Kidney (tissue), 13 donors: ENCODE measurements at regions not wholly inside any gene's neighbourhood (a gene's known extent, or its start where the extent isn't known, plus 50 kb on each side); places are given as distances from the start of the nearest gene placed in this dataset.

Source experiments
- DNase-seq, 5 donors: peaks; one replicate each; pipeline ENCODE4 v3.0.0-alpha.2; 2013 to 2020
- FAIRE-seq: peaks from 2 replicates; lab custom pipeline; 2012; peaks lifted over from hg19 to GRCh38; lab: Jason Lieb, UNC
- H3K27ac ChIP-seq, 2 donors: one replicate each; pipeline ENCODE4 v1.7.0; 2013; ENCODE audit warnings: low read depth in 2 of 2, low read length in 2 of 2, inconsistent platforms in 1 of 2
- H3K27me3 ChIP-seq: one replicate; pipeline ENCODE4 v1.7.1; 2013; ENCODE audit warnings: low read length, inconsistent platforms; ENCODE audit not compliant: control insufficient read depth, insufficient read depth
- H3K36me3 ChIP-seq, 3 donors: one replicate each; pipeline versions ENCODE4 v1.7.0 to v1.7.1; 2013; ENCODE audit warnings: low read length in 3 of 3, control low read depth in 1 of 3, inconsistent platforms in 1 of 3; ENCODE audit not compliant: insufficient read depth in 3 of 3, control insufficient read depth in 2 of 3
- H3K4me1 ChIP-seq, 3 donors: one replicate each; pipeline versions ENCODE4 v1.7.0 to v1.7.1; 2013; ENCODE audit warnings: low read length in 3 of 3, inconsistent platforms in 1 of 3, low read depth in 1 of 3; ENCODE audit not compliant: control insufficient read depth in 2 of 3, insufficient read depth in 2 of 3
- H3K4me3 ChIP-seq, 3 donors: one replicate each; pipeline versions ENCODE4 v1.7.0 to v1.8.1; 2013; ENCODE audit warnings: low read length in 3 of 3, control low read depth in 1 of 3, inconsistent platforms in 1 of 3
- H3K9ac ChIP-seq, 3 donors: one replicate each; pipeline versions ENCODE4 v1.7.0 to v1.7.1; 2013; ENCODE audit warnings: low read length in 3 of 3, control low read depth in 1 of 3, inconsistent platforms in 1 of 3
- H3K9me3 ChIP-seq, 3 donors: one replicate each; pipeline versions ENCODE4 v1.7.0 to v1.7.1; 2013; ENCODE audit warnings: low read length in 3 of 3, control low read depth in 1 of 3, inconsistent platforms in 1 of 3; ENCODE audit not compliant: control insufficient read depth in 2 of 3, insufficient read depth in 1 of 3
- CTCF ChIP-seq: IDR thresholded peaks from 3 replicates; pipeline ENCODE4 v1.5.1; 2012; ENCODE audit warnings: mild to moderate bottlenecking, moderate library complexity, borderline replicate concordance; ENCODE audit not compliant: insufficient read depth; ENCODE audit errors: extremely low read depth
- intact Hi-C: fragments of 100-400 bp; cut with DNase I; formaldehyde crosslinking; loops from one replicate; pipeline ENCODE4 v1.11.1; 2022
- donor health status: control.
- donor health status: control.
- donor health status: control.
- donor health status: control.
- donor health status: control.
- donor health status: DM: yes; HTN: yes; CAD: no.
- donor health status: Normal renal cell carcinoma (clear cell type).

GRCh38 chr17:22131740-22132139 lies 439.4 kb downstream of the KCNJ18 start:
- intact Hi-C loops, result no loop called here
- H3K27me3 ChIP-seq, result no peaks in the 10 kb centered on the region
- no peaks in the 10 kb centered on the region for H3K4me1 ChIP-seq
- no peak for TF ChIP-seq CTCF
- H3K36me3 ChIP-seq, result no peaks in the 10 kb centered on the region
- FAIRE-seq (no peak), DNase-seq (no peak)
- H3K9ac ChIP-seq, result no peak overlapping the region
- H3K9me3 ChIP-seq, result peaks cover 0 to 2% (median 0%) of the 10 kb centered on the region in 3 donors
- H3K4me3 ChIP-seq, result no peak overlapping the region
- no peak overlapping the region for H3K27ac ChIP-seq

- H3K4me1 ChIP-seq, result no peaks in the 10 kb centered on the region
- no peak for DNase-seq
- H3K36me3 ChIP-seq, result no peaks in the 10 kb centered on the region
- no peak overlapping the region for H3K4me3 ChIP-seq
- H3K27me3 ChIP-seq, result no peaks in the 10 kb centered on the region
- TF ChIP-seq CTCF, result no peak
- no peak overlapping the region for H3K27ac ChIP-seq
- intact Hi-C loops, result no loop called here
- no peaks in the 10 kb centered on the region for H3K9me3 ChIP-seq
- H3K9ac ChIP-seq, result no peak overlapping the region
- no peak for FAIRE-seq
These were observed 446.6 kb downstream of the KCNJ18 start for GRCh38 chr17:22138861-22139469.

GRCh38 chr17:22142091-22142490 lies 449.8 kb downstream of the KCNJ18 start:
- H3K4me1 ChIP-seq, result no peaks in the 10 kb centered on the region
- no peak overlapping the region for H3K9ac ChIP-seq
- no peaks in the 10 kb centered on the region for H3K9me3 ChIP-seq
- peak in 1 of 5 donors; percentile 25 for DNase-seq
- no peak overlapping the region for H3K4me3 ChIP-seq
- TF ChIP-seq CTCF, result no peak
- FAIRE-seq, result no peak
- intact Hi-C loops, result no loop called here
- H3K36me3 ChIP-seq, result no peaks in the 10 kb centered on the region
- no peaks in the 10 kb centered on the region for H3K27me3 ChIP-seq
- no peak overlapping the region for H3K27ac ChIP-seq
